ENCODE measurements at regions not wholly inside any gene's neighbourhood (a gene's known extent, or its start where the extent isn't known, plus 50 kb on each side); places are given as distances from the start of the nearest gene placed in this dataset.

DNA sequence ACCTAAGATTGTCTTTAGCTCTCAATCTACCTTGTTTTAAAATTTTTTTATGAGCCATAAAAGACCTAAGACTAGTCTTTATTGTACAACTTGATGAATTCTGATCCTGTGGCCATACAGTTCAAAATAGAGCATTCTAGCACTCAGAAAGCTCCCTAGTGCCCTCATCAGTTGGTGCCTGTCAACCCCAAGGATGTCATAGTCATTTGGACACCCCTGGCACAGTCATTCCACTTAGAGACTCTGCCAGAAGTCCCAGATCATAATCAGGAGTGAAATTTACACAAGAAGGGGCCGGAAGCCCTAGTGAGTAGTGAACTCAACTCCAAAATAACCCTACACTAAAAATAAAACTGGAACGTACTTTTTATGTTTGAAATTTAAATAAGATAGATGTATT, 80.0 kb upstream of the INSIG1 start:
- no peak for DNase-seq

DNA sequence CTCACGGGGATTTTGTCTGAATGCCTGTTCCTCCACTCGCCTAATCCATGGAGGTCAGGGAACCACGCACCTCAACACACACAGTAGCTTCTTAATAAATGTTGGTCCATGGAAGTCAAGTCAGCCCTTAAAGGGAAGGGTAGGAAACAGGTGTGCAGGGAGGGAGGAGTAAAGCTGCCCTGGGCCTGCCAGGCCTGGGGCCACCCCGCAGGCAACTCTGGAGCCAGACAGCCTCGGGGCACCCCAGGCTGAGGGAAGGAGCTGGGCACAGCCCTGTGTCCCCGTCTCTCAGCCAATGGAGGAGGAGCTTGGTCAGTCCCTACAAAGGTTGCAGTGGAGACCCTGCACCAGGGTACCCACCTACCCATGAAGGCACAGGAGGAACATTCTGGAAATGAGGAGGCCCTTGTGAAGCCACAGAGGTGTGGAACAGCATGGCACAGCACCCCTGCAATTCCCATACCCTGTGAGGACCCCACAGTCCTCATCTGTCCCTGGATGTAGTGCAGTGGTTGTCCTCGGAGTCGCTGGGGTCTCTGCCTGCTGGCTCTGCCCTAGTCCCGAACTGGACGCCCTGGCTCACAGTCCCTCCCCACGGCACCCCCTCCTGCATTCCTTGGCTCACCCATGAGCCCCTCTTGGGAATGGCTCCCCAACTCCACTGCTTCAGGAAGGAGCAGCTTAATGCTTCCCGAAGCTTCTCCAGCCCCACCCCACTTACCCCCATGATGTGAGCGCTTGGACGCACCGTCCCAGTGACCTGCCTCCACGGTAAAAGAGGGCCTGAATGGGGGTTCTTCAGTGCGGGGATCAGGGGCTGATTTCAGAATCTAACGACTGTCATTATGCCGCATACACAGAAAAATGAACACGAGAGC, 79.2 kb upstream of the INSIG1 start:
- no peak for DNase-seq

DNA sequence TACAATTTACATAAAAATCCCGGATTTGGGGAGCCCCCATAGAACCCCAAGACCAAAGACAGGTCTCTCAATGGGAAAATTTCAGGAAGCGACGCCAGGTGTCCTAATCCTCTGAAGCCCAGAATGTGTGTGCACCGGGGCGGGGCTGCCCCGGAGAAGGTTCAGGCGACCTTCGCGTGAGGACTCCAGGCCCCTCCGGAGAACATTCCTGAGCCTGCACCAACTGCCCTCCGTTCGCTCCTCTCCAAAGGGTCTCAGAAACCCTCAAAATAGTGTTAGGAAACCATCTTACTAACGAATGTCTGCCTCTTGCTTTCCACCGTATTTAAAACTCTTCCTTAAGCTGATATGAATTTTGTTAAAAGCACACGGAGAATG, 78.5 kb upstream of the INSIG1 start:
- DNase-seq: no peak

DNA sequence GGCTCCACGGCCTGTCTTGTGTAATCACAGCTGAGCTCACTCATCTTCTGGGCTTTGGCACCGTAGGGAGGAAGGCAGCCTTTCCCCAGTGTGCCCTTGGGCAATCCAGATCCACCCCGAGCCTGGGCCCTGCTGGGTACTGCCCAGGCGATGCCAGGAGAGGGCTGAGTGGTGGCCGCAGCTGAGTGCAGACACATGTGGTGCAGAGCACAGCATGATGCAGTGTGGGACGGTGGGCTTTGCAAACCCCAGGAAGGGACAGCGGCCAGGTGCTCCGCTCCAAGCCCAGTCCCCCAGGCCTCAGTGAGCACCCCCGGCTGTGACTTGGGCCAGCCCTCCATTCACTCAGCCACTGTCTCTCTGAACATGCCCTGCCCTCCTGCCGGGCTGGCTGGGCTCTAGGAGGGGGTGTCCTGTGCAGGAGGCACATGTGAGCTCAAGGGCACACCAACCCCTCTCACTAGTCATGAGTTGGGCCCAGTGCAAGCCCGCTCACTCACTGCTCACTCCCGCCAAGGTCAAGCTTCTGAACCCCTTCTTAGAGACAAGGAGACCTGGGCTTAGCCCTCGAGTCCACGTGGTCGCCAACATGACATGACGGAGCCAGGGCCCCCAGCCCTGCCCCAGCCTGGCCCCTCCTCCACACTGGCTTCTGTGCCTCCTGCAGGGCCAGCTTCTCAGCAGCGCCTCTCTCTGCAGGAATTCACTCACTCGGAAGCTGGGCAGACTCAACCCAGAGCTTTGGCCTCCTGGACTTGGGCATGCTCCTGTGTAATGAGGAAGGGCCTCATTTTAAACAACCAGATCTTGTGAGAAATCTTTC, 77.5 kb upstream of the INSIG1 start:
- no peak for DNase-seq

DNA sequence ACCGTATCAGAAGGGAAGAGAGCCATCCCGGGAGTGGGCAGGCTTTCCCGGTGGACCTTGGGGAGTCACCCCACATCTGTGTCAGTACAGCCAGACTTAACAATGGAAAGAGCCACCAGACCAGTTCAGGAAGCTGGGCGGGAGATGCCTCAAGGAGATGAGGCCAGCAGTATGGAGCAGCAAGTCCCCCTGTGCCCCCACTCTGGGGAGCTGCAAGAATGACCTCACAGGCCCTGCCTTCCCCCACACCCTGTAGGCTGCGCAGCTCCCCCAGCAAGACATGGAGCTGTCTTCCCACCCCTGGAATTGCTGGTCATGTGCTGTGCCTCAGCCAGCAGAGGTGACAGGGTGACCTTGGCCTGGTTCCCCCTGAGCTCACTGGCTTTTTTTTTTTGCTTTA, 76.8 kb upstream of the INSIG1 start:
- DNase-seq: no peak

DNA sequence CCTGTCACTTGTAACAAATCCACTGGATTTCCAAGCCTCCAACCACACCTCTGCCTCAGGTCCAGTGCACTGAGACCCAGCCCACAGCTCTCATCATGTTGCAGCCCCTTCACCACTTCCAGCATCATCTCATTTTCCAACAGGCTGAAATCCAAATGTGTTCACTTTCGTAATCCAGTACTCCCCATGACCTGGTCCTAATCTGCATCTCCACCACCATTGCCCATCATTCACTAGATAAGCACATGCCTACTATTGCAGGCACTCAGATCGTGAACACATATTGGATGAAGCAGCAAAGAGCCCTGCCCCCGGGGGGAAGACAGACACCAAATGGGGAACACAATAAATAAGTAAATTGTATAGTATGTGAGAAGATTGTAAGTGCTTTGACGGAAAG, 76.1 kb upstream of the INSIG1 start:
- DNase-seq: no peak

DNA sequence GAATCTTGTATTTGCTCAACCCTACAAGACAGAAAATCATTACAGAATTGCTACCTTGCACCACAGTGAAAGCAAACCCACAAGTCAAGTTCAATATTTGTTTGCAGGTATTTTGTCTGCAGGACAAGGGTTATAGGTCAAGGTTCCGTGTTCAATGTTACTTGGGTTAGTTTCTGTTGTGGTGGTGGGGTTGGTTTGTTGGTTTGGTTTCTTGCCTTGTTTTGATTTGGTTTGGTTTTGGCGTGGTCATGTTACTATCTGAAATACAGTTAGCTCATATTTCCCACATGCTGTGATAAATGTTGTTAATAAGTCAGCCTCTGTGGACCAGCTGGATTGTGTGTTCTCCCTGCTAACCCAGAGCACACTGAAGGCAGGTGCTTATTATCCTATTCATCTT, 75.6 kb upstream of the INSIG1 start:
- DNase-seq: no peak

DNA sequence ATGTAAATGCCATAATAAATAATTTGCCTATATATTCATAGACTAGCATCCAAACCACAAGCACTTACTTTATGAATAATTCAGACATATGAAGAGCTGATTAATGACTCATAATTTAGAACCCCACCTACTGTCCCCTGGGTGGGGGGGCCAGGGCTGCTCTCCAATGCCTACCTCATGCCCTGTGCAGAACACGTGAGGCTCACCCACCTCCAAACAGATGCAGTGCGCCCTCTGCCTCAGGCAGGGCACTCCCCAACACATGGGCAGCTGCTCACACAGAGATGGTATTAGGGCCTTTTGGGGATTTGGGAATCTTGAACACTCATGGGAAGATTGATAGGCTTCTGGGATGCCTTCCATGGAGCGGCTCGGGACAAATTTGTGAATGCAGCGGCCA, 75.1 kb upstream of the INSIG1 start:
- no peak for DNase-seq

DNA sequence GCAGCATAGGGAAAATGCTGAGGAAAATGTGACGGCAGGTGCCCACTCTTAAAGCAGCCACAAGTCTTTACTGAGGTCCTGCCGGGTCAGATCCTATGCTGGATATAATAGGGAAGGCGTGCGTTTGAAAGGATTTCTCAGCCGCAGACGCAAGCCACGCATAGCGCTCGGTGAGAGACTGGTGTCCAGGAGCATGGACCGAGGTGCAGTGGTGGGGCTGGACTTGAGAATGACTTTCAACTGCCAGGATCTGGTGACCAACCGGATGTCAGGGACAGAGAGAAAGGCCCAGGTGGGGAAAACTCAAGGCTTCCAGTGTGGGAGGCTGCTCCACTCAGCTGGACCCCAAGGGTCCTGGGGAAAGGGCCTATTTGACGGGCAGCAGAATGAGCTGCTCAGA, 74.7 kb upstream of the INSIG1 start:
- no peak for DNase-seq

DNA sequence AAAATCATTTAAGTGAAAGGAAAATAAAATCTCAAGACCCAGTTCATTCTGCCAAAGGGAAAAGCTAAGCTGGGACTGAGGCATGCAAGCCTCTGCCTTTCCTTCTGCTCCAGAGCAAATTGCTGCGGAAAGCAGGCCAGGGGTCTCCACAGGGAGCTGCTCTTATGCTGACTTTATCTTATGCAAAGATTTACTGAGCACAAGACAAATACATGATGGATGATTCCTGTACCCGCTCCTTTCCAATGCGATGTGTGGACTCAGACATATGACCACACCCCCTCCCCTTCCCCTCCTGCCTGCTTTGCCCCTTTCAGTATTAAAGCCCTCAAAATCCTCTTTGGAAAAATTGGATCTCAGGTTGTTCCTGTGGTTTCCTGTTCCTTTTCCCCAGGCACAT, 74.2 kb upstream of the INSIG1 start:
- no peak for DNase-seq

DNA sequence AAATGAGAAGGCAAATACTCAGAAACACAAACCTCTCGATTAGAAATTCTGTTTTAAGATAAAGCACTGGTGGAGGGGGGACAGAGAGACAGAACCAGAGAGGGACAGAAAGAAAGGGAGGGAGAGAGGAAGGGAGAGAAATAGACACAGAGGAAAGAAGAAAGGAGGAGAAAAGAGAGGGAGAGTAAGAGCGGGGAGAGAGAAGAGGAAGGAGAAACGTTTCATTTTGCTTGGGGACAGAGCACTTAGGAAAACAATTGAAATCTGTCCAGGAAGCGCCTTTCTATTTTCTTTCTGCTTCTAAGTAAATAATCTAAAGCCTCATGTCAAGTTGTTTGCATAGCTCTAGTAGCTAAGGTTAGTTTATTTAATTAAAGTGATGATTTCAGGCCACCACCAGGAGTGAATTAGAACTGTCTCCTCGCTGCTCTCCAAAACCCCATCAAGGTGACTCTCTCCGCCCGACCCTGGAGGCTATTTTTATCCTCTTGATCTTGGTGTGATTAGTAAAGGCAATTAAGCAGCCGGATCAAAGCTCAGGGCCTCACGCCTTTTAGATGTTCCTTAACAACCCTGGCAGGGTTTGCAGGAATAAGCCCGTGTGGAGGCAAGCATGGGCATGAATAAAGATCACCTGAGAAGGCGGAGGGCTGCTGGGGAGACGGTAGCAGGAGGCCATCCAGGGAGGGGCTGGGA, 73.4 kb upstream of the INSIG1 start:
- DNase-seq: no peak

DNA sequence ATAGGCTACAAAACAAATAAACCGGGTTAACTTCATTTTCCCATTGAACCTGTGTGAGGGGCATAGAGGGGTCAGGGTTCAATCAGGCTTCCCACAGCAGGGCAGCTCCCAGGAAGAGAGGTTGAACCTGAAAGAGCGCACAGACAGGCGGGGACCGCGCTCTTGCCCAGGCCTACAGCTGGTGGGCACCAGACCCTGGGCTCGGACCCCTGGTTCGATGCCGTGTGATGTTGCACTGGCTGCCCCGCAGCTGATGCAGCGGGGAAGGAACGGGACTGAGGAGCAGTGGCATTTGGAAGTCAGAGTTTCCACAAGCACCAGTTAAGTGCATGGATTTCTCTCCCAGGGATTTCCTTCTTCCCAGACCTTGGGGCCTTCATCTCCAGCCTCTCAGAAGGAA, 72.6 kb upstream of the INSIG1 start:
- no peak for DNase-seq

DNA sequence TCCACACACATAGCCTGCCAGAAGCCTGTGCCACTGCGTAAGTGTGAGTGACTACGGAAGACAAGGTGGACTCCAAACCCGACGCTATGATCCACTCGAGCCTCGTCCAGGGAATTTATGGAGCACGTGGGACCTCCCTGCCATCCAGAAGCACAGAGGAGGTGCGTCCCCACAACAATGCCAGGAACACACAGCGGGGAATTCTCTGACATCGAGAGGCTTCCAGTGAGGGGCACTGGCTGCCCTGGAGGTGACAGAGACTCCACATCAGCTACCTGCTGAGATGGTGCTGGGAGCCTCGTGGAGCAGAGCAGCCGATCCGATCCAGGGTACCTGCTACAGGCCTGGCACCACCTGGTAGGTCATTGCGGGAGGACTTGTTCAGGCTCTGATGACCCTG, 72.2 kb upstream of the INSIG1 start:
- no peak for DNase-seq

DNA sequence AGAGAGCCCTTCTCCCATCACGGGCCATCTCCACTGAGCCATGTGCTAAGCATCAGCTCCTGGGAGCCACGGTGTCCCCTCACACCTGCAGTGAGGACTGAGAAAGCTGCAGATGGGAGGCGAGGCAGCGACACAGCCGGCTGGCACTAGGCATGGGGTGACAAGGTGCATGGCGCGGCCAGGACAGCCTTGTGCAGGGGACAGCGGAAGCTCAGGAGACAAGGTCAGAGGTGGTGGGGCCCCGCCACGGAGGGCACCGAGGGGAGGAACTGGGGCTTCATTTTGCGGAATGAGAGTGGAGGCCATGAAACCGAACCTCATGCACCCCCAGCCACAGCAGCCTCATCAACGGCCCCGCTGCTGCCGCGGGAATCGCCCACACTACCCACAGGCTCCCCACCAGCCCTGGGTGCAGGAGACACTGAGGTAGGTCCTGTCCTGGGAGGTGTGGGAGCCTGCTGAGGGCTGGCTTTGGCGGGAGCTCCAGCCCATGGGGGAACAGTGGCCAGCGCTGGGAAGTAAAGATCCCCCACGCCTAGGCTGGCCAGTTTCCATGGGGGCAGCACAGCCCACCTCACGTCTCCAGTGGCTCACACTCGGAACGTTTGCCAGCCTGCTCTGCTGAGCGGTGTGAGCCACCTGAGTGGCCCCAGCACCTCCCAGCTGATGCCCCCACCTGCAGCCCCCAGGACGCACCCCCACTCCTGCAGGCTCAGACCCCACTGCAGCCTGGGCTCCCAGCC, 71.2 kb upstream of the INSIG1 start:
- DNase-seq: no peak

DNA sequence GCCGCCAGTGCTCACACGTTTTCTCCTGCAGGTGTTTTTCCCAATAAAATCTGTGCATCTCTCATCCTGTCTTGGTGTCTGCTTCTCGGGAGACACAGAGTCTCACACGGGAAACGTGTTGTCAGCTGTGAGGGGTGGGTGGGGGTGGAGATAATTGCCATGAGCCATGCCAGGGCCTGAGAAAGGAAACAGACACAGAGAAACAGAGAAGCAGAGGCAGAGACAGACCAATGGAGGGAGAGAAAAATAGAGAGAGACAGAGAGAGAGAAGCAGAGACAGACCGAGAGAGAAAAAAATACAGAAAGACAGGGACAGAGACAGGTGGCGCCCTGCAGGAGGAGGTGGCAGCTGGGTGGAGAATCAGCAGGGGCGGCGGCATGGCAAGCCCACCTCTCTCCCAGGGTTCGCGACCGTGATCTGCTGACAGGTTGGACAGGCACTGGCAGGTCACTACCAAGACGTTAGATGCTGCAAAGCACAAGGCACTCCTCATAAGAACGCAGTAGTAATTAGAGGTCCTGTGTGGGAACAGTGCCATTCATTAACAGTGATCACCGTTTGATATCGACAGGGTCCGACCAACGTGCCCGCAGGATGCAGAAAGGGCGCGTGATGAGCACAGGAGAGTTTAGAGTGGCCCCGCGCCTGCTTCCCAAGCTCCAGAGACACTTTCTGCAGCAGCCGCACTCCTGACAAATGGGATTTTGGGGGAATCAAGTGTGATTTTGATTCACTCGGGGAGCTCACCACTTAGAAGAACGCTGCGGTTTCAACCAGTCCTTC, 70.5 kb upstream of the INSIG1 start:
- no peak for DNase-seq

DNA sequence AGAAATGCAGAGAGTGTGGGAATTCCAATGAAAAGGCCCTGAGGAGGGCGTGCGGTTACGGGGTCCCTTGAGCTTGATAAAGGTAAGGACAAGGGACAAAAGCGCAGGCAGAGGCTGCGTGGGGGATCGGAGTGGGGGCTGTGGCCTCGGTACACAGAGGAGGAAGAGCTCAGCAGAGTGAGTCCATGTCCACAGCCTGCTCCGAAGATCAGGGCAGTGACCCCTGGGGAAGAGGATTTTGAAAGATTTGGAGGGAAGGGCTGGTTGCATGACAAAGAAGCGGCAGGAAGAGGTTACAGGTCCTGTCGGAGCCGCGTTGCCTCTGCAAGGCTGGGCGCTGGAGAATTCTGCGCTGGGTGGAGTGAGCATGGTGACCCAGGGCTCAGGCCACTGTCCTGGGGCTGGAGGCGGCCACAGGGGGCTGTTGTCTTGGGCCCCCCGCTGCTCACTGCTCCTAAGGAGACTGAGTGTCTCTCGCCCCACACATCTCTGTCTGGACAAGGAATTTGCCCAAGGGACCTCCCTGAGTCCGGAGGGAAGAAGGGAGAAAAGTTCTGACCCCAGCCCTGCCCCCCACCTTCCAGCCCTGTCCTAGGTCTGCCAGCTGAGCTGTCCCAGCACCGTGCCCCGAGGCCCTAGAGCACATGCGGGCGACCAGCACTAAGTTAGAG, 69.8 kb upstream of the INSIG1 start:
- DNase-seq: no peak

DNA sequence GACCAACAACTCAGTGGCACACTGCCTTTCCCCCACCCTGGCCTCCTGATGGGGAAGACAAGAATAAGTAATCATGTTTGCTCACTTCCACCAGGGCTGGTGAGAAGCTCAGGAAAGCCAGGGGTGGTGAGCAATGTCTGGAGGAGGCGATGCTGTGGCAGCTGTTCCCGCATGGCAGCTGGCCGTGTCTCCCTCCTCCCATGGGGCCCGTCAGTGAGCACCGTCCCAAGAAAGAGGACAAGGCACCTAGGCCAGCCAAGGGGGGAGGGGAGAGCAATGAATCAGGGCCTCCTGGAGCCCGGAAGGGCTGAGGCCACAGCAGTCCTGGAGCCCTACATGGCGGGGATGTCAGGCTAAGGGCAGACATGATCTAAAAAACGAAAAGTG, 69.2 kb upstream of the INSIG1 start:
- DNase-seq: no peak

DNA sequence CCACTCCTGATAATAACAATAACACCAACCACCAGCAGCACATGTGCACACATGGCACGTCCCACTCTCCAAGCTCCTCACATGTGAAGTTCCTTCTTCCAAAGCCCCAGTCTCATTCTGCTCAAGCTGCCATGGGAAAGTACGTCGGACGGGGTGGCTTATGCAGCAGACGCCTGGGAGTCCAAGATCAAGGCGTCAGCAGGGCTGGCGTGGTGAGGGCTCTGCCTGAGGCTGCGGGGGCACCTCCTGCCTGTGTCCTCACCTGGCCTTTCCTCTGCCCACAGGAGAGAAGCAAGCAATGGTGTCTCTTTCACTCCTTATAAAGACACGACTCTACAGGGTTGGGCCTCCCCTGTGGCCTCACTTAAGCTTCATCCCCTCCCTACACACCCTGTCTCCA, 68.8 kb upstream of the INSIG1 start:
- no peak for DNase-seq

DNA sequence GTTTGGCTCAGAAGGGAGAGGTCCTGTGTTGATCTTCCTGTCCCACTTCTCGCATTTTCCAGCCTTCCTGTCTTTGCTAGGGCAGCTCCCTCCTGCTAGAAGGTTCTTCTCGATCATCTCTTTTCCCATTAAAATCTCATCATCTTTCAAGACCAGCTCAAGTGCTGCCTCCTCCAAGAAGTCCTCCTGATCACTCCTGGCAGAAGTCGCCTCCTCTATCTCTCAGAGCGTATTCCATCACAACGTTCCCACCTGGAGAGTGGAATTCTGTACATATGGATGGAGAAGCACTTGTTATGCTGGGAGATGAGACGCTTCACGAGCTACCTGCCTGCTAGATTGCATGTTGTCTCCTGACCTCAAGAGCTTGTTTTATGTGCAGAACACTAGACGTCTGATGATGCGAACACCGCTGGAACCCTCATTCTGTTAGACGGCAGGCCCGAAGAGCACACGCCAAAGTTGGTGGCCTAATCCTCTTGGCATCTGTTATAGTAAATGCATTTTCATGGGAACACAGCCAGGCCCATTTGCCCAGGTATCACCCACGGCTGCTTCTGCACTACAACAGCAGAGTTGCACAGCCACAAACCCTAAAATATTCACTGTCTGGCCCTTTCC, 68.0 kb upstream of the INSIG1 start:
- no peak for DNase-seq

DNA sequence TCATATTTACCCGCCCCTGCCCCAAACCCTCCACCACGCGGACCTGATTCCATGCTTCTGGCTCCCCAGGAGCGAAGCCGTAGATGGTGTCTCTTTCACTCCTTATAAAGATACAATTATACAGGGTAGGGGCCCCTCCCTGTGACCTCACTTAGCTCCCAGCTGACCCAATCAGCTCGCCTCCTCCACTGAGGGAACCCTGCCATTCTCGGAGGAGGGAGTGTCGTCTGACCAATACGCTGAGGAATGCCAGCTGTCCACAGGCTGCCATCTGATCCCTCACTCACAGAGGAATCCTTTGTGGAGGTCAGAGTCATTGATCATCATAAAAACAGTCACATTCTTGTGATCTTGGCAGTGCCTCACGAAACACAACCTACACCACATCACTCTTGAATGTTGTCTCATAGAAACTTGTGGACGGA, 67.5 kb upstream of the INSIG1 start:
- DNase-seq: no peak

DNA sequence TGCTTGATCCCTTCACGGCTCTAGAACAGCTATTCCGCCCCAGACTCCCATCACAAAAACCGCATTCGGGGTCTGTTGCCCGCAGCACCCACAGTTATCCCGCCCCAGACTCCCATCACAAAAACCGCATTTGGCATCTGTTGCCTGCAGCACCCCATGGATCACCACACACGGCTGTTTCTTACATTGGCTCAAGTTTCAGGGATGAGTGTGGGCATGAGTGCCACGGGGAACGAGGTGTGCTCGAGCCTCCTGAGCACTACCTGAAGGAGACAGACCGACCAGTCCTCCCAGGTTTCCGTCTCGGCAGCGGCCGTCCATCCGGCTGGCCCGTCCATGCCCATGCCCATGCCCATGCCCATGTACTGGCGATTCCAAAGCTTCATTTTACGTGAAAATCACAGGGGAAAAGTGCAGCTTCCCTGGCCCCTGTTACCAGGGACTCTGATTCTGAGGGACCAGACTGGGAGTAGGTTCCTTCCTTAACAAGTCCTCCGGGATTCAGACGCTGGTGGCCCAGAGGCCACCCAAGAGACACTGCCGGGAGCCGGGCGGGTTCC, 66.4 kb upstream of the INSIG1 start:
- DNase-seq: no peak
